ENCODE measurements at regions not wholly inside any gene's neighbourhood (a gene's known extent, or its start where the extent isn't known, plus 50 kb on each side); places are given as distances from the start of the nearest gene placed in this dataset.

DNA sequence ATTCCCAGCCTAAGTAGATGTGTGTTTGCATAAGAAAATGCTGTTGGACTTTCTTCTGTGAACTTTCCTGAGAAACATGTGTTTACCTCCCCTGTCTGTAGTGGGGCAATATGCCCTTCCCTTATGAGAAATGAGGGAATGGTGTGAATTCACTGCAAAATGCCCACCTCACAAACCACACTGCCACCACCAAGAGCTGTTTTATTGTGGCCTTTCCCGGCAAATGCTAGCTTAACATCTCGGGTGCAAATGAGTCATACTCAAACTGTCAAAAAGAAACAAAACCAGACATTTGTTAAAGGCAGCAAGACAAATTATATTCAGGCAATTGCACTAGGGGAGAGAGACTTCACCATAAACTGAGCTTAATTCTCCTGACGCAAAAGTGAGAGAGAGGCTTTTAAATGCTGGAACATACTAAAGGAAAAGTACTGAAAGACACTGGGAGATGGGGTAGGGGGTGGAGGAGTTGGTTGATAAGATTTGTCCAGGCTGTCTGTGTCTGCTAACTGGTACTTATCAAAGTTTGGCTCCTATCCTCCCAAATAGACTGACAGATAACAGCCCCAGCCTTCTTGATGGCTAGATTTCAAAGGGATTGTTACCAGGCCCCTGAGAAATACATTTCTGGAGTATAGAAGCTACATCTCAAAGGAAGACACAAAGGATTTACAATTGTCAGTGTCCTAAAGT lies 70.9 kb upstream of the OR5AK2 start (continued):
- TF ChIP-seq ZNF462 (CRISPR knock-in tag; IDR thresholded peaks at IDR 0.05) (no peak), ZNF114 (CRISPR knock-in tag; IDR thresholded peaks at IDR 0.05) (no peak), JUNB (IDR thresholded peaks at IDR 0.05; ENCODE audit: unreplicated experiment) (no peak), EZH2 (IDR thresholded peaks at IDR 0.05; ENCODE audit: low read depth, unreplicated experiment) (no peak), POLR2AphosphoS5 (IDR thresholded peaks at IDR 0.05; ENCODE audit: low read depth) (no peak), EZH2phosphoT487 (IDR thresholded peaks at IDR 0.05; ENCODE audit: unreplicated experiment) (no peak), NANOG (IDR thresholded peaks at IDR 0.05; ENCODE audit: borderline replicate concordance) (no peak), STAT1 (IDR thresholded peaks at IDR 0.05; ENCODE audit: unreplicated experiment) (no peak)
- TF ChIP-seq, protein P1, sequence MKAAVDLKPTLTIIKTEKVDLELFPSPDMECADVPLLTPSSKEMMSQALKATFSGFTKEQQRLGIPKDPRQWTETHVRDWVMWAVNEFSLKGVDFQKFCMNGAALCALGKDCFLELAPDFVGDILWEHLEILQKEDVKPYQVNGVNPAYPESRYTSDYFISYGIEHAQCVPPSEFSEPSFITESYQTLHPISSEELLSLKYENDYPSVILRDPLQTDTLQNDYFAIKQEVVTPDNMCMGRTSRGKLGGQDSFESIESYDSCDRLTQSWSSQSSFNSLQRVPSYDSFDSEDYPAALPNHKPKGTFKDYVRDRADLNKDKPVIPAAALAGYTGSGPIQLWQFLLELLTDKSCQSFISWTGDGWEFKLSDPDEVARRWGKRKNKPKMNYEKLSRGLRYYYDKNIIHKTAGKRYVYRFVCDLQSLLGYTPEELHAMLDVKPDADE (IDR thresholded peaks at IDR 0.05): no peak

- ATAC-seq: no peak
- no peaks in the 10 kb centered on the region for H4K20me1 ChIP-seq (replicated peaks; ENCODE audit: insufficient read depth)
- H3K9me2 ChIP-seq (ENCODE audit: insufficient read depth): 0 out of 2 replicates have a peak, but pooled peaks cover 3% of the 10 kb centered on the region
- H3K4me3 Mint-ChIP-seq: no peak overlapping the region
- no peak for DNase-seq (ENCODE audit: low spot score)
- H3K4me1 Mint-ChIP-seq: no peaks in the 10 kb centered on the region
- H3K27ac Mint-ChIP-seq: no peak overlapping the region
- H3K27me3 Mint-ChIP-seq (ENCODE audit: insufficient read depth, low read depth, poor library complexity): no peaks in the 10 kb centered on the region
- H2AFZ ChIP-seq: no peak overlapping the region
- no peaks in the 10 kb centered on the region for H3K79me2 ChIP-seq (replicated peaks; ENCODE audit: insufficient read depth)
- H3F3A ChIP-seq (replicated peaks; ENCODE audit: low read depth): no peaks in the 10 kb centered on the region
- H3K4me2 ChIP-seq: no peak overlapping the region
- no peak overlapping the region for H3K27ac ChIP-seq (ENCODE audit: low read depth)
- TF ChIP-seq ZNF114 (CRISPR knock-in tag; IDR thresholded peaks at IDR 0.05) (no peak), REST (IDR thresholded peaks at IDR 0.05; ENCODE audit: unreplicated experiment) (no peak), JUNB (IDR thresholded peaks at IDR 0.05; ENCODE audit: unreplicated experiment) (no peak)
- TF ChIP-seq, protein P2, sequence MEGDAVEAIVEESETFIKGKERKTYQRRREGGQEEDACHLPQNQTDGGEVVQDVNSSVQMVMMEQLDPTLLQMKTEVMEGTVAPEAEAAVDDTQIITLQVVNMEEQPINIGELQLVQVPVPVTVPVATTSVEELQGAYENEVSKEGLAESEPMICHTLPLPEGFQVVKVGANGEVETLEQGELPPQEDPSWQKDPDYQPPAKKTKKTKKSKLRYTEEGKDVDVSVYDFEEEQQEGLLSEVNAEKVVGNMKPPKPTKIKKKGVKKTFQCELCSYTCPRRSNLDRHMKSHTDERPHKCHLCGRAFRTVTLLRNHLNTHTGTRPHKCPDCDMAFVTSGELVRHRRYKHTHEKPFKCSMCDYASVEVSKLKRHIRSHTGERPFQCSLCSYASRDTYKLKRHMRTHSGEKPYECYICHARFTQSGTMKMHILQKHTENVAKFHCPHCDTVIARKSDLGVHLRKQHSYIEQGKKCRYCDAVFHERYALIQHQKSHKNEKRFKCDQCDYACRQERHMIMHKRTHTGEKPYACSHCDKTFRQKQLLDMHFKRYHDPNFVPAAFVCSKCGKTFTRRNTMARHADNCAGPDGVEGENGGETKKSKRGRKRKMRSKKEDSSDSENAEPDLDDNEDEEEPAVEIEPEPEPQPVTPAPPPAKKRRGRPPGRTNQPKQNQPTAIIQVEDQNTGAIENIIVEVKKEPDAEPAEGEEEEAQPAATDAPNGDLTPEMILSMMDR (conservative IDR thresholded peaks at IDR 0.05; ENCODE audit: low read depth in 2 of 2): no peak
- H3K4me1 ChIP-seq (ENCODE audit: insufficient read depth): no peaks in the 10 kb centered on the region
- no peaks in the 10 kb centered on the region for H3K36me3 Mint-ChIP-seq (ENCODE audit: low read depth)
- peaks cover 9% of the 10 kb centered on the region for H3K9me3 Mint-ChIP-seq
- H3K4me3 ChIP-seq: no peak overlapping the region
- H3K36me3 ChIP-seq (ENCODE audit: insufficient read depth): no peaks in the 10 kb centered on the region
- no peaks in the 10 kb centered on the region for H3K27me3 ChIP-seq (ENCODE audit: insufficient read depth)
Observed at GRCh38 chr11:56916587-56916986, 72.1 kb upstream of the OR5AK2 start.

Measured in GM23338 (cell line).